GM18499 (cell line): ENCODE measurements at regions not wholly inside any gene's neighbourhood (a gene's known extent, or its start where the extent isn't known, plus 50 kb on each side); places are given as distances from the start of the nearest gene placed in this dataset.

Experiments used
- ATAC-seq: cut with Tn5 transposase; IDR thresholded peaks from one replicate; pipeline ENCODE4 v1.9.1; 2021; ENCODE audit warnings: moderate number of reproducible peaks; ENCODE audit not compliant: insufficient read depth, unreplicated experiment

DNA sequence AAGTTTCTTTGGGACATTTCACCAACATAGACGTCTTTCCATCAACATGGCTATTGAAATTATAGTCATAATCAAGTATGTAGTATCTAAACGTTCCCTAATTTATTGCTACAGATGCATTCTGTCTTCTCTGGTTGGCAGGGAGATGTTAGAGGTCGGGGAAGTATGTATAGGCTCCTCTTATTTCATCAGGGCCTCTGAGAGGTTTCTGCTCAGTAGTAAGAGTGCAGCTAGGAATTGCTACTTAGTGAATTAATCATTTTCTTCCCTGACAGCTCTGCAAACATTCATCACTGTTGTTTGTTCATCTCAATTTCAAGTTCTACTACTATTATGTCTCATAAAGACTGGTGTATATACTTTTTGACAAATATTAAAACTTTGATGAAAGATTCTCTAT lies 309.7 kb upstream of the NR2F2 start:
- ATAC-seq: no peak

DNA sequence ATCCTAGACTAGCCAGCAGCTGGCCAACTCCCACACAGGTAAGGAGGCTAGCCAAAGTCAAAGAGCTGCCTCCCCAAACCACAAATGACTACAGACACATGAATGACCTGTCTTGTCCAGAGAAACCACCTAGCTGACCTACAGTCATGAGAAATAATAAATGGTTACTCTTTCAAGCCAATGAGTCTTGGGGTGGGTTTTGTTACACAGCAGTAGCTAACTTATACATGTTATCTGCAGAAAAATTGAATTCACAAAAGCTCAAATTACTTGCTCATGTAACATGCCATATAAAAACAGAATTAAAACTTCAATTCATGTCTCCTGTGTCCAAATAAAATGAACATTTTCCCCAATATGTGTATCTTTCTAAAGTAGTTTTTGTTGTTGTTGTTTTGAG lies 307.4 kb upstream of the NR2F2 start:
- no peak for ATAC-seq

DNA sequence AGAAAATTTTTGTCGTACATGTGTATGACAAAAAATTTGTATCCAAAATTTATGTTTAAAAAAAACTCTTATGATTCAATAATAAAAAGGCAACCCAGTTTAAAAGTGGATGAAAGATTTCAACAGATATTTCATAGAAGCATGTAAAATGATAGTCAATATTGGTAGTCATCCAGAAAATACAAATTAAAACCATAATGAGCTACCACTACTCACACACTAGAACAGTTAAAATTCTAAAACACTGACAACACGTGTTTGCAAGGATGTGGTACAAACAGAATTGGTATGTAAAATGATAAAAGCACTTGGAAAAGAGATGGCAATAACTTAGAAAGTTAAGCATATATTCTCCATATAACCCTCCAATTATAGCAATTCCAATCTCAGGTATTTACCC lies 303.0 kb upstream of the NR2F2 start:
- no peak for ATAC-seq

DNA sequence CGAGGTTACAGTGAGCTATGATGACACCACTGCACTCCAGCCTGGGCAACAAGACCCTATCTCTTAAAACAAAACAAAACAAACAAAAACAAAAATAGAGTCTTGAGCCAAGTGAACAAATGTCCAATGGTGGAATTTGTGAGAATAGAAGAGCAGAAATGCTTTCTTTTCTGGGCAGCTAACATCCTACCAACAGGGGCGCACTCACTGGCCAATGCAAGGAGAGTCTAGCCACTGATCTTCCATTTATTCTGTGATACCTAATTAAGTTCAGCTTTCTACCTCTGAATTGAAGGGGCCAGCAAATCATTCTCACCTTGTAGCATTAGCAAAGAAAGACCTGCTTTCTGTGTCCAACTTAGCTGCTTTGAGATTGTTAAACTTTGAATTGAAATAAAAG lies 301.9 kb upstream of the NR2F2 start:
- ATAC-seq: no peak

DNA sequence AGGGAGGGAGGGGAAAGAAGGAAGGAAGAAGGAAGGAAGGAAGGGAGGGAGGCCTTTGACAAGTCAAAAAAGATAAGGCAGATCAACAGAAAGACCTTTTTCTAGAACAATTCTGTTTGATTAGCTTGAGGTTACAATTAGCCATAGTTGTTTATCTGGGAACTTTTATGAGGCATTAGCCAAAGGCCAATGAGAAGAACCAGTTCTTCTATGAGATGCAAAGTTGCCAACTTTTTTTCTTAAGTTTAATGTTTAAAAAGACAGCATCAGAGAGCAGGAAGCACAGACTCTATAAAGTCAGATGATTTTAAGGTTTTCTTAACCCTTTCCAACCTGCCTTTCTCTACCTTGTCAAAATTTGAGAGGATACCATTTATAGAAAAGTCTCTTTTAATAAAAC lies 301.3 kb upstream of the NR2F2 start:
- no peak for ATAC-seq

DNA sequence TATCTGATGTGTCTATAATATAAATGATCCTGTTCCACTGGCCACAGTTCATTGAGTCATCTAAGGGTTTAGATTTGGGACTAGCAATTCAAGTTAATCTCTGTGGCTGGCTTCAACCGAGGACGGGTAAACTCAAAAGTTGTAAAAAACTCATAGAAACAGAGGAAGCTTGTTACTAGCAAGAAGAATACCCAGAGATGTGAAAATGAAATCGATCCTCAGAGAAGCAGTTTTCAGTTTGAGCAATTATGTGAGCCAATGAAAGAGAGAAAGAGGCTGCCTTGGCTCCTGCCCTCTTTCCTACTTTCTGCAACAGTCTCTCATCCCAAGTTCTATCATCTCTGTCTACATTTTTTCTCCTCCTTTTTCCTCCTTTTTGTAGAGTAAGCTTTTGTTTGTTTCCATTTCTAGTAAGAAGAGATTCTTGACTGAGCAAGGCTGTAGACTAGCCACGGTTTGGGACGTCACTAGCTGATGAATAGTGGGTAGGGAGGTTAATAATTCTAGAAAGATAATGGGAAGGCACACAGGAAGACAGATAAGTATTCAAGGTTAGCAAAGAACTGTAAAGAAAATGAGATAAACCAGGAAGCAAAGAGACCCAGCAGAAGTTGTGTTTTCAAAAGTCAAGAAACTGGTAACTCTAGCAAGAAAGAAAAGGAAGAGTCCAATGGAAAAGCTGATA lies 298.9 kb upstream of the NR2F2 start:
- no peak for ATAC-seq

DNA sequence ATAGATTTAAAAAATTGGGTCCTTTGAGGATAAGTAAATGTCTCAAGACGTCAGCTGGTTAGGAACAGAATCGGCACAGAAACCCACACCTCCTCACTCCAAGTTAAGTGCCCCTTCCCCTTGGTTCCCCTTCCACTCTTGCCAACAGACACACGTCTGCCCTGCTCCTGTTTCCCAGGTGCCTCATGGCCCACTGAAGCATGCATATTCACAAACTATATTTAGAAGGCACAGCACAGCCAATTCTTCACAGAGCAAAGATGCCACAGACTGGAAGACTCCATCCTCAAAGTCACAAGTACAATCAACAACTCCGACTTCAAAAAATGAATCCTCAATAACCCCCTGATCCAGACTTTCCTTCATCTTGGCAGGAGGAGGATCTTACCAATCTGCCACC lies 295.4 kb upstream of the NR2F2 start:
- no peak for ATAC-seq

DNA sequence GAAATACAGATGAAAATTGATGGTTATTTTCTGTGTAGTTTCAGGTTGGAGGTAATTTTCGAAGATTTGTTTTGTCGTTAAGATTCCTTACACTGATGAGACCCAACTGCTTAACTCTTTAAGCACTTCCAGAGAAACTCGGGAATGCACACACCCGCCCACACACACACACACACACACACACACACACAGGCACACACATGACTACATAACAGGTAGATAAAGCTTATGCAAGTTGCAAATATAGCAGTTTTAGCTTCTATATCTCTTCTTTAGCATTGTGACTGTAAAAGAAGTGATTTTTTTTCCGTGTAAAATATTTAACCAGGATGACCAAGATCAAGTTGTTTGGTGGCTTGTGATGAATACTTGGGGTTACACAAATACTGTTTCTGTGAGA lies 294.9 kb upstream of the NR2F2 start:
- ATAC-seq: no peak

DNA sequence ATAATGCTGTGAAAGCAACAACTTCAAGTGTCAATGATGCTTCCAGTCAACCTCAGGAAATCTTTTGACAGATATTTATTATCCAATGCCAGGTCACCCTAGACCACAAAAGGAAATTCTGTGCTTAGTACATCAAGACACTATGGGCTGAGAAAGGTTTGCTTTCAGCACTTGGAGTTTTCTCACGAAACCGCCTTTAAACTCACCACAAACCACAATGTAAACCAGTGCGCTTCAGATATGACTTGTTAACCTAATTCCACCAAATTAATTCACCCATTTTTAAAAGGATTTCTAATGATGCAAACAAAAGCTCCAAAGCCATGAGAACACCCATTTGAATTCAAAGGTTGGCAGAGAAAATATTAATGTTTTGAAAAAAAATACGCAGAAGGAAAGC lies 292.9 kb upstream of the NR2F2 start:
- ATAC-seq: peak; percentile 56

DNA sequence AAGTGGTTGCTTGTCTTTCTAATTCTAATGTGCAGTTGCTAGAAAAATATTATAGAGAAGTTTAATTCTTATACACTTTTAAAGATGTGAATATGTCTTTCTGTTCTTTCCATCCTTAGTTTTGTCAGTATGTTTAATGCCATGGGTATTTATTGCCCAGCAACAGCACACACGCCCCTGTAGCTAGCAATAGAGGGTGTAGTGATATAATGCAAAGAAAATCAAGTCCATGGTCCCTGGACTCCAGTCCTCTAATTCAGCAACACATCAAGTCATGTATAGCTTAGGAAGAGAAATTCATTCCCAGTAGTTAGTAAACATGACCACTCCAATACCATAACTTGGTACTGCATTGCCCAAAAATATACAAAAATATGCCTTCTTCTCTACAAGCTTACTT lies 292.4 kb upstream of the NR2F2 start:
- no peak for ATAC-seq

DNA sequence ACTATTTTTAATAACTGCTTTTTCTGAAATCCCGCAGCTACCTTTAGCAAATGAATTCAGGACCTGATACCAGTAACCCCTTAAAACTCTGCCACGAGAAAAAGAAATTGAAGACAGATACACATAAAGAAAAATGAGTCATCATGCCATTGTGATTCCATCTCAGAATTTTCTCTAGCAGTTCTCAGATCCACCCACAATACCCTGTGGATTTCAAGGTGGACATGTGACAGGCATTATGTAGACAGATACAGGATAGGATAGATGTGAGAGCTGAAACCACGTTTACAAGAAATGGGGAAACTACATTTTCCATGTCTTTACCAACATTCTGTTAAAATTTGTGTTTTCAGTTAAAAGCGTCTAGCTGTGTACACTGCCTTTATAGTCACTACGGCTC lies 291.9 kb upstream of the NR2F2 start:
- ATAC-seq: no peak

DNA sequence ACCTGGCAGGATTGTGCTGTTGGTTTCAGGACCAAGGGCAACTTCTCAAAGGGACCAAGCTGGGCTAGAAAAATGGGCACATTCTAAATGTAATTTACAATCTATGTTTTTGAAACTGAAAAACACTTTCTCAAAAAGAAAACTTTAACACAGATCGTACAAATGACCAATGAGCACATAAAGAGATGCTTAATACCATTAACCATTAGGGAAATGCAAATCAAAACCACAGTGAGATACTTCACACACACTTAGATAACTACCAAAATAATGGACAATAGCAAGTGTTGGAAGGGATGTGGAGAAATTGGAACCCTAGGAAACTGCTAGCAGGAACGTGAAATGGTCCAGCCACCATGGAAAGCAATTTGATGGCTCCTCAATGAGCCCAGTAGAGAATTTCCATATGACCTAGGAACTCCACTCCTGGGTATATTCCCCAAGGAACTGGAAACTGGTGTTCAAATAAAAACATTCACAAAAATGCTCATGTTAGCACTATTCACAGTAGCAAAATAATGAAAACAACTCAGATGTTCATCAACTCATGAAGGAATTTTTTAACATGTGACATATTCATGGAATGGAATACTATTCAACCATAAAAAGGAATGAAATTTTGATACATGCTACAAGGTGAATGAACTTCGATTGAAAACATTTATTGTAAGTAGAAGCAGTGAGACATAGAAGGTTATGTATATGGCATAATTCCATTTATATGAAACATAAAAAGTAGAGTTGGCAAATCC lies 288.3 kb upstream of the NR2F2 start:
- ATAC-seq: no peak

DNA sequence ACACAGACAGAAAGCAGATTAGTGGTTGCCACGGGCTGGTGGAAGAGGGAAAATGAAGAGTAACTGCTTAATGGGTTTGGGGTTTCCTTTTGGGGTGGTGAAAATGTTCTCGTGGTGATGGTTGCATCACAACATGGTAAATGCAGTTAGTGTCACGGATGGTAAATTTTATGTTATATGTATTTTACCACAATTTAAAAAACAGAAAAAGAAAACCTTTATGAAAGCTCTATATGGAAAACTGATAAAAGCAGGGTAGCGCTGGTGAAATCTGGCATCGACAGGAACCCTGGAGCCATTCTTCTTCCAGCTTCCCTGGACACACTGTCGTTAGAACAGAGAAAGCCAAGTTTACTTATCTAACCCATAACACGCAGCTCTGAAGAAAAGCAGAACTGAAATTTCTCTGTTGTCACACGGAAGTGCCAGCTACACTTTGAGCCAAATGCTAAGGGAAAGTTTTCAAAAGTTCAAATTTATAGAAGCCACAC lies 287.7 kb upstream of the NR2F2 start:
- peak; percentile 81 for ATAC-seq

DNA sequence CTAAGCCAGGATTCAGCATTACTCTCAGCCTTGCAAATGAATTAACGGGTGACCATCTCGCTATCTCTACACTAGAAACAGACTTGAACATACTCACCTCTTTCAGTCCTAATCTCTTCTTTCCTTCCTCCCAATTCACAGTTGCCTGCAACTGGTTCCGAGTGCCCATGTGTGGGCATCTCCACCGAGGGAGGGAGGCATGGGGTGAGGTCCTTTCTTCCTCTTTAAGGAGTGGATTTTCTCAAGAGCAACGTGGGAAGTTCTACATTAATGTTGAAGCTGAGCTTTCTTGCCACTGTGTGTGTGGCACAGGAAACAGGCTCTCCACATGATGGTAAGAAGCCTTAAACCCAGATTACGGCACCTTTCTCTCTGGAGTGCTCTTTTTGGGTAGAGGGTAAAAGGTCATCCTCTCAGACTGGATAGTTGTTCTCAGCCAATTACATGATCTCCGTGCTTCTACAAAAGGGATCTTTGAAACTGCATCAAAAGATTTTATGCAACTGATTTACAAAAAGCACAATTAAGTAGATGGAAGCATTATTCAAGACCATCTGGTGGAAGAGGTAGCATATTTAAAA lies 286.8 kb upstream of the NR2F2 start:
- no peak for ATAC-seq

DNA sequence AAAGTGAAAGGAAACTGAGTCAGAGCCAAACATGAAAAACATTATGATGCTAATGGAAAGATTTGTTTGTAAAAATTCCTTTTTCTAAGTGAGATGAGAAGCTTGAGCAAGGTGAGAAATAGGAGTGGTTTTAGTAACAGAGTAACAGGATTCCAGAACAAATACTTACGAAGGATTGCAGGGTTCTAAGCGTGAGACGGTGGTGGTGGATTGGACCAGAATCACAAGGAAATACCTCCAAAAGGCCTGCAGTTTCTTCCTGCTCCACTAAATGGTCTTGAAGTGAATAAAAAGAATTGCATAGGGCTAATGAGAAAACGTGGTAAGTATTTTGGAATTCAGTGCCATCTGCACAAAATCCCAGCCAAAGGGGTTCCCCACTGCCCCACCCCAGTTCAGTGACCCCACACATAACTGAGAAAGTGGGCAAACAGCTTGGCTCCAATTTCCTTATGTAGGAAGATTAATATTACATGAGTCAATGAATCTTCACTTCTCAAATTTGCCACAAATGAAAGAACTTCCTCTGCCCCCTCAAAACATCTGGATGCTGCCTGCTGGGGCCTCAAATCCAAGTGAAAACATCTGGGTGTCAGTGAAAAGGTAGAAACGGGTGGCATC lies 283.8 kb upstream of the NR2F2 start:
- ATAC-seq: no peak

DNA sequence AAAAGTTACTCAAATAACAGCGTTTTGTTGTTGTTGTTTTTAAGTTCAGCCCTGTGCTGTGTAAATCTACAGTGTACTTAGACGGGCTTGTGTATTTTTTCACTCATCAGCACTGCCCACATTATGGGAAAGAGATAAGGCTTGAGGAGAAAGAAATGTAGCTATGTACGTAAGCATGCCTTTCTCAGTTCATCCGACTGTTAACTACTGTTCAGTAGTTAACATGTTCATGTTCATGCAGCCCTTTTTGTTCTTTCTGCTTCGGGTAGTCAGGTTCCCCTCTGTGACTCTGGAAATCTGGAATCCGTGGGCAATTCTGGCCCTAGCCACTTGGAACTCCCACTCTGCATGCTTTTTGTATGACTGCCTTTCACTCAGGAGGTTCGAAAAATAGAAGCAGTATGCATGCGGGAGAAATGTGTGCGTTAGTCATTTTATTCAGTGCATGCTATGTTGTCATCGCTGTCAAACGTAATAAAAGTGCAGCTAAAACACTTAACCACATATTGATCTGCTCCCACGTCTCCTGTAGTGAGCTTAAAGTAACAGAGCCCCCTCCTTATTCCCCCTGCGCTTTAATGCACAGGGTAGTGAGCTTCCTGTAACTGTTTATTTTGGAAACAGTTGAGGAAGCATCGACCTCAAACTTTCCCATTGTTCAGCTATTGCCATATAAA lies 283.1 kb upstream of the NR2F2 start:
- no peak for ATAC-seq

DNA sequence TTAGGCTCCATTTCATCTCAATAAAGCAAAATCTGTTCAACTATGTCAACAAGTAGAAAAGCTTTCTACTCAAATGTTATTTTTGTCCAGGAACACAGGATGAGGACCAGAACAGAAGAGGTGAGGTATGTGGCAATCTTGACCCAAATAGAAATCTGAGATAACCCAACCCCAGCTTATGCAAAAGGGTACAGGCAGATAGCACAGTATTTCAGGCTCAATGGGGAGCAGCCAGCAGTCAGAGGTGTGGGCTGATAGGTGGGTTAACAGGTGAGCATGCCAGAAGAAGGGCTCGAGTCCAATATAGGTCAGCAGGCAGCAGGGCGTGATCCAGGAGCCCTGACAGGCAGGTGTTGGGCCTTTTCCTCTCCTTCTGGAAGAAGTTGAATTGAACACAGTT lies 281.2 kb upstream of the NR2F2 start:
- no peak for ATAC-seq

DNA sequence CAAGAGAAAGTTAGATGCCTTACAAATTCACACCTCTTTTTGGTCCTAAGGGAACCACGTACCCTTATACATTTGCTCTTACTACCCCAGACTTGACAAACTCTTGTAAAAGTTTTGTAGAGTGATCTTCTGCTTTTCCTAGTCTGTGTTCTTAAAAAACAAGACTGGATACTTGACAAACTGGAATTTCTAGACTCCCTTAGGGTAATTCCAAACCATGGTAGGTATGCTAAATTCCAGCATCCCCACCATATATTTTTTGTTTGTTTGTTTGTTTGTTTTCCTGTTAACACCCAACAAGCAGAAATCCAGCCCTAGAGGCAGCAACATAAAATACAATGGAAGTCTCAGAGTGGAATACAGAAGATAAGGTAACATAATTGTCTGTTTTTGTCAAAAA lies 280.7 kb upstream of the NR2F2 start:
- ATAC-seq: no peak

DNA sequence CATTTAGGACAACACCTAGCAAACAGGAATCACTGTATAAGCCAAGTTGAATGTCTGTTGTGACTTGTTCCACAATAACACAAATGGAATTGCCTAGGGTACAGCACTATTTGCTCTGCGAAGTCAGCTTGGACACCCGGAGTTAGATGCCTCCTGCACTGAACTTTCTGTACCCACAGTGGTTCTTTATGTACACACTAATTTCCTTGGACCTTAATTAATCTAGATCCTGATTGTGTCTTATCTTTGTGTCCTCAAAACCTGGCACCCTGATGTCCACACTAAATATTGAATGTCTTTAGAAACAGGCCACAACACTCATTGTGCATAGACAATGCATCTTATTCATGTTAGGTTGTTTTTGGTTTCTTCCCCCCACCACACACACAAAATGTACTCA lies 278.9 kb upstream of the NR2F2 start:
- no peak for ATAC-seq

DNA sequence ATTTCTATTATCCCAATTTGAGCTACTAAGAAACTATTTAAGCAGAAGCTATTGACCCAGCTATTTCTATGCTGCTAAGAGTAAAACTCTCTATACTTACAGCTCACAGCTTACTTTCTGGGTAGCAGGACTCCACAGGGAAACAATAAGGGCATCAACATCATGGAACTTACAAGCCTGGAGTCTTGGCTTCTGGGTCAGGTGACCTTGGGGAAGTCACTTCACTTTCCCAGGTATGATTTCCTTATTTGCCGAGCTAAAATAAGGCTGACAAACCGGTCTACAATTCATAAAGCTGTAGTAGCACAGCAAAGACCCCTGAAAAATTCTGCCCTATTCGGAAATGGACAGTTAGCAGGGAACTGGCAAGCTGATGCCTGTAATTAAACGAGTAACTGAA lies 278.3 kb upstream of the NR2F2 start:
- ATAC-seq: no peak

DNA sequence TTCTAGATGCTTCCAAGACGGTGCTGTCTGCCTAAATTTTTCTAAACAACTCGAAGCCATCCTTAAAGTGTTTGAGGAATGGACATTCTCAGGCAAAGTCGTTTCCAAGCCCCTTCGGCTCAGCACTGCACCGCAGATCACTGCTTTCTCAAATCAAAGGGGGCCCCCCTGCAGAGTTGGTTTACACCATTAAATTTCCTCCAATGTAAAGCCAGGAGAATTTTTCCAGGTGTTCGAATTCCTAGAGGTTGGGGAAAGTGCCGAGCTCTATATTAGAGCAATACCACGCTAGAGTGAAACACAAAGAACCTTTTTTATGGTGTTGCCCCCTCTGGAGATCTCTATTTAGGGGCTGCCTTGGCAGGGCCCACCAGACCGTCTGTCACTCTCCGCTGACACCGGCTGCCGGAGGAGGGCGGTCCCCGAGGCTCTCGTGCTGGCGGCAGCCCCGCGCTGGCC lies 277.9 kb upstream of the NR2F2 start:
- no peak for ATAC-seq
